H9 (cell line): ENCODE measurements at regions not wholly inside any gene's neighbourhood (a gene's known extent, or its start where the extent isn't known, plus 50 kb on each side); places are given as distances from the start of the nearest gene placed in this dataset.

Experiments
- DNase-seq: peaks from one replicate; pipeline ENCODE4 v3.0.0-alpha.2; 2017
- H2AFZ ChIP-seq: one replicate; pipeline ENCODE4 v1.6.1; 2013; ENCODE audit warnings: mild to moderate bottlenecking, low read length, control low read depth, moderate library complexity
- H2AK5ac ChIP-seq: 2 replicates; pipeline ENCODE4 v1.6.1; 2013; ENCODE audit warnings: low read length, control low read depth, mixed read lengths; ENCODE audit not compliant: insufficient read length
- H2BK120ac ChIP-seq: one replicate; pipeline ENCODE4 v1.6.1; 2013; ENCODE audit warnings: low read depth, mild to moderate bottlenecking, low read length, control low read depth, inconsistent platforms; ENCODE audit not compliant: poor library complexity, severe bottlenecking
- H2BK12ac ChIP-seq: 2 replicates; pipeline ENCODE4 v1.6.1; 2013; ENCODE audit warnings: low read length, control low read depth, mixed read lengths, low read depth; ENCODE audit not compliant: insufficient read length
- H2BK15ac ChIP-seq: 2 replicates; pipeline ENCODE4 v1.6.1; 2013; ENCODE audit warnings: low read depth, low read length, control low read depth
- H2BK20ac ChIP-seq: one replicate; pipeline ENCODE4 v1.6.1; 2013; ENCODE audit warnings: low read depth, mild to moderate bottlenecking, low read length, control low read depth, inconsistent platforms; ENCODE audit not compliant: poor library complexity, severe bottlenecking
- H2BK5ac ChIP-seq: 2 replicates; pipeline ENCODE4 v1.6.1; 2013; ENCODE audit warnings: low read length, control low read depth, mixed read lengths; ENCODE audit not compliant: insufficient read length
- H3K14ac ChIP-seq: 2 replicates; pipeline ENCODE4 v1.6.1; 2013; ENCODE audit warnings: low read length, control low read depth; ENCODE audit not compliant: insufficient read depth
- H3K18ac ChIP-seq: 2 replicates; pipeline ENCODE4 v1.6.1; 2013; ENCODE audit warnings: low read depth, mild to moderate bottlenecking, mixed read lengths, low read length, control low read depth; ENCODE audit not compliant: insufficient read length
- H3K23ac ChIP-seq: 2 replicates; pipeline ENCODE4 v1.6.1; 2013; ENCODE audit warnings: low read length, control low read depth, mixed read lengths, low read depth; ENCODE audit not compliant: insufficient read length
- H3K23me2 ChIP-seq: 2 replicates; pipeline ENCODE4 v1.6.1; 2013; ENCODE audit warnings: low read depth, mild to moderate bottlenecking, mixed read lengths, low read length, control low read depth; ENCODE audit not compliant: insufficient read length, poor library complexity, severe bottlenecking
- H3K27ac ChIP-seq: 2 replicates; pipeline ENCODE4 v1.5.1; 2013; ENCODE audit warnings: low read length, control low read depth, mixed read lengths, low read depth; ENCODE audit not compliant: insufficient read length
- H3K27me3 ChIP-seq: 2 replicates; pipeline ENCODE4 v1.6.1; 2013; ENCODE audit warnings: low read length, control low read depth, inconsistent platforms; ENCODE audit not compliant: insufficient read depth
- H3K4ac ChIP-seq: 2 replicates; pipeline ENCODE4 v1.6.1; 2013; ENCODE audit warnings: low read depth, mild to moderate bottlenecking, control low read depth, inconsistent platforms, low read length, moderate library complexity
- H3K4me1 ChIP-seq: 2 replicates; pipeline ENCODE4 v1.6.1; 2013; ENCODE audit warnings: low read length, control low read depth, inconsistent platforms; ENCODE audit not compliant: insufficient read depth
- H3K4me2 ChIP-seq: 2 replicates; pipeline ENCODE4 v1.6.1; 2013; ENCODE audit warnings: low read length, control low read depth, mixed read lengths; ENCODE audit not compliant: insufficient read length, insufficient read depth
- H3K56ac ChIP-seq: 2 replicates; pipeline ENCODE4 v1.6.1; 2013; ENCODE audit warnings: low read depth, mild to moderate bottlenecking, mixed read lengths, low read length, control low read depth; ENCODE audit not compliant: insufficient read length
- H3K79me1 ChIP-seq: 2 replicates; pipeline ENCODE4 v1.6.1; 2013; ENCODE audit warnings: low read depth, mild to moderate bottlenecking, moderate library complexity, low read length, control low read depth, inconsistent platforms; ENCODE audit not compliant: insufficient read depth, poor library complexity, severe bottlenecking
- H3K79me2 ChIP-seq: 2 replicates; pipeline ENCODE4 v1.6.1; 2013; ENCODE audit warnings: low read length, control low read depth, inconsistent platforms; ENCODE audit not compliant: insufficient read depth
- H3K9ac ChIP-seq: 2 replicates; pipeline ENCODE4 v1.6.1; 2013; ENCODE audit warnings: low read length, control low read depth, mixed read lengths; ENCODE audit not compliant: insufficient read length; ENCODE audit errors: extremely low read depth
- H3K9me3 ChIP-seq: one replicate; pipeline ENCODE4 v1.6.1; 2013; ENCODE audit warnings: low read depth, low read length, inconsistent platforms; ENCODE audit not compliant: control insufficient read depth
- H3T11ph ChIP-seq: one replicate; pipeline ENCODE4 v1.6.1; 2013; ENCODE audit warnings: mild to moderate bottlenecking, low read length, control low read depth, inconsistent platforms
- H4K20me1 ChIP-seq: one replicate; pipeline ENCODE4 v1.6.1; 2013; ENCODE audit not compliant: control insufficient read depth, insufficient read length, insufficient read depth
- H4K5ac ChIP-seq: 2 replicates; pipeline ENCODE4 v1.6.1; 2013; ENCODE audit warnings: low read depth, mild to moderate bottlenecking, mixed read lengths, low read length, control low read depth; ENCODE audit not compliant: insufficient read length
- H4K8ac ChIP-seq: replicated peaks from 2 replicates; pipeline ENCODE4 v1.6.1; 2013; ENCODE audit warnings: low read length, control low read depth, mixed read lengths, low read depth; ENCODE audit not compliant: insufficient read length
- H4K91ac ChIP-seq: 2 replicates; pipeline ENCODE4 v1.6.1; 2013; ENCODE audit warnings: low read depth, mild to moderate bottlenecking, moderate library complexity, mixed read lengths, low read length, control low read depth; ENCODE audit not compliant: insufficient read length
- H3K27ac Mint-ChIP-seq, 3 experiments: 2 replicates in 2 of 3; 3 replicates in 1 of 3; pipeline ENCODE4 v1.8.0; 2020 to 2021; ENCODE audit warnings: mixed read lengths in 3 of 3, mild to moderate bottlenecking in 1 of 3, moderate library complexity in 1 of 3
- H3K27me3 Mint-ChIP-seq: 2 replicates; pipeline ENCODE4 v1.8.0; 2021; ENCODE audit warnings: low read depth, mild to moderate bottlenecking, moderate library complexity, mixed read lengths
- H3K36me3 Mint-ChIP-seq, 3 experiments: 2 replicates in 2 of 3; 3 replicates in 1 of 3; pipeline ENCODE4 v1.8.0; 2020 to 2021; ENCODE audit warnings: low read depth in 3 of 3, mixed read lengths in 3 of 3; ENCODE audit not compliant: insufficient read depth in 1 of 3
- H3K4me1 Mint-ChIP-seq, 2 experiments: 2 replicates each; pipeline ENCODE4 v1.8.0; 2020; ENCODE audit warnings: mixed read lengths in 2 of 2
- H3K4me3 Mint-ChIP-seq, 2 experiments: 2 replicates in 1 of 2; 3 replicates in 1 of 2; pipeline ENCODE4 v1.8.0; 2020 to 2021; ENCODE audit warnings: mild to moderate bottlenecking in 2 of 2, mixed read lengths in 2 of 2, moderate library complexity in 1 of 2
- H3K9me3 Mint-ChIP-seq, 2 experiments: 2 replicates in 1 of 2; 3 replicates in 1 of 2; pipeline ENCODE4 v1.8.0; 2020; ENCODE audit warnings: mild to moderate bottlenecking in 2 of 2, mixed read lengths in 2 of 2, moderate library complexity in 1 of 2
- WGBS: extraction: QIAGEN DNeasy Blood & Tissue Kit; methylation state at CpG from one replicate; pipeline ENCODE4 v1.1.7; 2013; ENCODE audit warnings: missing lambda C conversion rate, low lambda C conversion rate, mixed read lengths; ENCODE audit not compliant: insufficient read length; ENCODE audit errors: extremely low coverage; 5-methylcytosine and 5-hydroxymethylcytosine counted together
- TF ChIP-seq, protein P1 (sequence below): fragments of 200-600 bp; sonication (generic); conservative IDR thresholded peaks from 3 replicates; pipeline ENCODE4 v1.8.0; 2021; ENCODE audit warnings: antibody characterized with exemption, mild to moderate bottlenecking

DNA sequence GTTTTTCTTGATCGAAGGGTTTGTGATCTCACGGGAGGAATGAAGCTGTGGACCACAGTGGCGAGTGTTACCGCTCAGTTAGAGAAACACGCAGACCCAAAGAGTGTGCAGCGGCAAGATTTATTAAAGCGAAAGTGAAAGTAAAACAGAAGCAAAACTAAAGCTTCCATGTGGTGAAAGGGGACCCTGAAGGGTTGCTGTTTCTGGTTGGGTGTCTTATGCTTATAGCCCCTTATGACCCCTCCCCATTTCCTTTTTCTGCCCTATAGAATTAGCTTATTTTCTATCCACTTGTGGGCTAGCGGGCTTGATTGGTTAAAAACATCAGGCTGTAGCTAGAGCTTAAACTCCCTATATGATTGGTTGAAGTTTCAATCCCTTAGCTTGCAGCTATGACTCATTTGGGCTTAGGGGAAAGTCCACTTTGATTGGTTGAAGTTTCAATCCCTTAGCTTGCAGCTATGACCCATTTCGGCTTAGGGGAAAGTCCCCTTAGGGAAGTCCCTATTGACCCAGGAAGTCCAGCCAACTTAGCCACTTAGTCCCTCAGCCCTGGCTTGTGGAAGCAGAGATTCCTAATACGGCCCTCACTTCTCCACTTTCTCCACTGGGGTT, 171.2 kb upstream of the NWD2 start:
- no peak overlapping the region for H3K18ac ChIP-seq
- H3K79me2 ChIP-seq: no peaks in the 10 kb centered on the region
- H3K27ac Mint-ChIP-seq: no peak overlapping the region
- no peak overlapping the region for H4K91ac ChIP-seq
- no peaks in the 10 kb centered on the region for H4K20me1 ChIP-seq
- H3K4me2 ChIP-seq: no peak overlapping the region
- H3K23me2 ChIP-seq: no peaks in the 10 kb centered on the region
- H2AK5ac ChIP-seq: no peak overlapping the region
- H4K8ac ChIP-seq: no peak overlapping the region
- TF ChIP-seq, protein P1, sequence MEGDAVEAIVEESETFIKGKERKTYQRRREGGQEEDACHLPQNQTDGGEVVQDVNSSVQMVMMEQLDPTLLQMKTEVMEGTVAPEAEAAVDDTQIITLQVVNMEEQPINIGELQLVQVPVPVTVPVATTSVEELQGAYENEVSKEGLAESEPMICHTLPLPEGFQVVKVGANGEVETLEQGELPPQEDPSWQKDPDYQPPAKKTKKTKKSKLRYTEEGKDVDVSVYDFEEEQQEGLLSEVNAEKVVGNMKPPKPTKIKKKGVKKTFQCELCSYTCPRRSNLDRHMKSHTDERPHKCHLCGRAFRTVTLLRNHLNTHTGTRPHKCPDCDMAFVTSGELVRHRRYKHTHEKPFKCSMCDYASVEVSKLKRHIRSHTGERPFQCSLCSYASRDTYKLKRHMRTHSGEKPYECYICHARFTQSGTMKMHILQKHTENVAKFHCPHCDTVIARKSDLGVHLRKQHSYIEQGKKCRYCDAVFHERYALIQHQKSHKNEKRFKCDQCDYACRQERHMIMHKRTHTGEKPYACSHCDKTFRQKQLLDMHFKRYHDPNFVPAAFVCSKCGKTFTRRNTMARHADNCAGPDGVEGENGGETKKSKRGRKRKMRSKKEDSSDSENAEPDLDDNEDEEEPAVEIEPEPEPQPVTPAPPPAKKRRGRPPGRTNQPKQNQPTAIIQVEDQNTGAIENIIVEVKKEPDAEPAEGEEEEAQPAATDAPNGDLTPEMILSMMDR: no peak
- H3K56ac ChIP-seq: no peak overlapping the region
- no peak overlapping the region for H3K23ac ChIP-seq
- no peak overlapping the region for H3K9ac ChIP-seq
- no peak overlapping the region for H3T11ph ChIP-seq
- H2BK120ac ChIP-seq: no peak overlapping the region
- no peak overlapping the region for H2AFZ ChIP-seq
- no peaks in the 10 kb centered on the region for H3K79me1 ChIP-seq
- H3K36me3 Mint-ChIP-seq: no peaks in the 10 kb centered on the region
- peaks cover 2% of the 10 kb centered on the region; the same call in 1 of the 2 replicates for H3K27me3 Mint-ChIP-seq
- no peak overlapping the region for H3K14ac ChIP-seq
- H3K4me1 Mint-ChIP-seq: no peaks in the 10 kb centered on the region
- WGBS: no CpG with 5 or more reads among the region's 10 CpGs
- H3K4me1 ChIP-seq: no peaks in the 10 kb centered on the region
- no peak overlapping the region for H3K27ac ChIP-seq
- H3K4me3 Mint-ChIP-seq: no peak overlapping the region
- no peaks in the 10 kb centered on the region for H3K27me3 ChIP-seq
- no peak overlapping the region for H3K4ac ChIP-seq
- no peak overlapping the region for H4K5ac ChIP-seq
- no peak overlapping the region for H2BK12ac ChIP-seq
- H2BK5ac ChIP-seq: no peak overlapping the region
- no peak for DNase-seq
- no peak overlapping the region for H2BK20ac ChIP-seq
- no peak overlapping the region for H2BK15ac ChIP-seq
- no peaks in the 10 kb centered on the region; a peak in 1 of 5 replicates for H3K9me3 Mint-ChIP-seq
- no peaks in the 10 kb centered on the region for H3K9me3 ChIP-seq
